Natural killer cell (primary cell): ENCODE measurements at regions not wholly inside any gene's neighbourhood (a gene's known extent, or its start where the extent isn't known, plus 50 kb on each side); places are given as distances from the start of the nearest gene placed in this dataset.

ENCODE experiments used
- ATAC-seq, 3 donors: fragments of 150-1000 bp in 2 of 3; fragments of 200-7000 bp in 1 of 3; cut with Tn5 transposase; 1 replicate in 1 of 3; 2 replicates in 2 of 3; pipeline ENCODE4 v1.10.0; 2021; ENCODE audit warnings: mild to moderate bottlenecking in 2 of 3, moderate library complexity in 2 of 3
- DNase-seq, 2 donors: peaks; one replicate each; pipeline versions ENCODE4 v3.0.0 to v3.0.0-alpha.2; 2013 to 2021; ENCODE audit warnings: mixed read lengths in 1 of 2
- H3K27ac ChIP-seq: one replicate; pipeline ENCODE4 v1.5.1; 2013; ENCODE audit warnings: mild to moderate bottlenecking, low read length
- H3K27me3 ChIP-seq: one replicate; pipeline ENCODE4 v1.6.1; 2013; ENCODE audit warnings: low read length; ENCODE audit not compliant: control insufficient read depth, insufficient read depth
- H3K36me3 ChIP-seq: one replicate; pipeline ENCODE4 v1.6.1; 2013; ENCODE audit warnings: low read length; ENCODE audit not compliant: control insufficient read depth, insufficient read depth
- H3K4me1 ChIP-seq: one replicate; pipeline ENCODE4 v1.6.1; 2013; ENCODE audit warnings: low read length; ENCODE audit not compliant: control insufficient read depth, insufficient read depth
- H3K4me3 ChIP-seq: one replicate; pipeline ENCODE4 v1.5.1; 2013; ENCODE audit warnings: low read length
- H3K9me3 ChIP-seq: one replicate; pipeline ENCODE4 v1.6.1; 2013; ENCODE audit warnings: low read length; ENCODE audit not compliant: control insufficient read depth, insufficient read depth
- H3K27ac Mint-ChIP-seq, 2 donors: one replicate each; pipeline ENCODE4 v1.8.0; 2022; ENCODE audit warnings: mild to moderate bottlenecking in 2 of 2, mixed read lengths in 2 of 2, moderate library complexity in 1 of 2
- H3K27me3 Mint-ChIP-seq, 2 donors: one replicate each; pipeline ENCODE4 v1.8.0; 2022; ENCODE audit warnings: low read depth in 2 of 2, mixed read lengths in 2 of 2
- H3K36me3 Mint-ChIP-seq: one replicate; pipeline ENCODE4 v1.8.0; 2022; ENCODE audit warnings: mixed read lengths
- H3K4me1 Mint-ChIP-seq, 2 donors: one replicate each; pipeline ENCODE4 v1.8.0; 2022; ENCODE audit warnings: mixed read lengths in 2 of 2
- H3K4me3 Mint-ChIP-seq: one replicate; pipeline ENCODE4 v1.8.0; 2022; ENCODE audit warnings: mild to moderate bottlenecking, moderate library complexity, mixed read lengths
- H3K9me3 Mint-ChIP-seq, 2 donors: one replicate each; pipeline ENCODE4 v1.8.0; 2022; ENCODE audit warnings: mixed read lengths in 2 of 2
- CTCF ChIP-seq: fragments of 200-600 bp; IDR thresholded peaks from one replicate; pipeline ENCODE4 v1.8.0; 2022; ENCODE audit warnings: antibody characterized with exemption
- WGBS: methylation state at CpG from one replicate; pipeline ENCODE4 v1.1.7; 2013; ENCODE audit warnings: missing lambda C conversion rate; ENCODE audit not compliant: insufficient coverage; 5-methylcytosine and 5-hydroxymethylcytosine counted together
- intact Hi-C: fragments of 100-400 bp; cut with micrococcal nuclease; formaldehyde crosslinking; loops from one replicate; pipeline ENCODE4 v1.14.2; 2022

GRCh38 chr14:36021591-36022320 lies 154.8 kb downstream of the PTCSC3 start:
- Mint-ChIP-seq H3K36me3 (no peaks in the 10 kb centered on the region), H3K4me1 (no peaks in the 10 kb centered on the region), H3K9me3 (no peaks in the 10 kb centered on the region), H3K27ac (no peak overlapping the region), H3K27me3 (peaks cover 2 to 6% of the 10 kb centered on the region in 2 donors), H3K4me3 (no peak overlapping the region)
- Histone ChIP-seq H3K4me1 (no peaks in the 10 kb centered on the region), H3K27ac (no peak overlapping the region), H3K36me3 (no peaks in the 10 kb centered on the region), H3K9me3 (no peaks in the 10 kb centered on the region), H3K4me3 (no peak overlapping the region), H3K27me3 (no peaks in the 10 kb centered on the region)
- ATAC-seq (no peak), DNase-seq (no peak)
- intact Hi-C loops = no loop called here
- WGBS = 91% methylated on average over 3 of the region's 4 CpGs
- TF ChIP-seq CTCF = no peak

DNA sequence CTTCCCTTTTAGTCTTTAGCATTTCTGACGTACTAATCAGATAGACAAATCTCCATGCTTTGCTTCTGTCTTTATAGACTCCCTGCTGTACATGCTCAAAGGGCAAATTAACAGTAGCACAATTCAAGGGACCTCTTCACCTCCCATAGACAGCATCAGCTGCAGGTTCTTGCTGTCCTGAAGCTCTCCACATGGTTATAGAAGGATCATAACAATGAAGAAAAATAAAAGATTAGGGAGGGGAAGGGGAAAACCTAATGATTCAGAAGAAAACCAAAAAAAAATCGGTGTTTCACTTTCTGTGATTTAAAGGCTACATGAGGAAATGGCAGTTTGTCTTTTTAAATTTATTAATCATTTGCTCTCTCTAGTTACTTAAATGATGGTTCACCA lies 155.5 kb downstream of the PTCSC3 start:
- Mint-ChIP-seq H3K27ac (no peak overlapping the region), H3K27me3 (peaks cover 2 to 6% of the 10 kb centered on the region in 2 donors), H3K4me1 (no peaks in the 10 kb centered on the region), H3K4me3 (no peak overlapping the region), H3K36me3 (no peaks in the 10 kb centered on the region), H3K9me3 (no peaks in the 10 kb centered on the region)
- no peak for TF ChIP-seq CTCF
- ATAC-seq (no peak), DNase-seq (no peak)
- H3K9me3 ChIP-seq = no peaks in the 10 kb centered on the region
- no peak overlapping the region for H3K4me3 ChIP-seq
- H3K27ac ChIP-seq = no peak overlapping the region
- 70% methylated on average over 2 of the region's 2 CpGs for WGBS
- no peaks in the 10 kb centered on the region for H3K36me3 ChIP-seq
- intact Hi-C loops = no loop called here
- no peaks in the 10 kb centered on the region for H3K4me1 ChIP-seq
- no peaks in the 10 kb centered on the region for H3K27me3 ChIP-seq

- intact Hi-C loops = no loop called here
Observed at GRCh38 chr14:36020120-36021029, 156.1 kb downstream of the PTCSC3 start.

More at GRCh38 chr14:36020120-36021029, 156.1 kb downstream of the PTCSC3 start:
- TF ChIP-seq CTCF = no peak
- H3K36me3 ChIP-seq = no peaks in the 10 kb centered on the region
- Mint-ChIP-seq H3K36me3 (no peaks in the 10 kb centered on the region), H3K27ac (no peak overlapping the region), H3K9me3 (no peaks in the 10 kb centered on the region), H3K4me3 (no peak overlapping the region), H3K4me1 (no peaks in the 10 kb centered on the region), H3K27me3 (peaks cover 2 to 6% of the 10 kb centered on the region in 2 donors)
- no peaks in the 10 kb centered on the region for H3K4me1 ChIP-seq
- no peaks in the 10 kb centered on the region for H3K9me3 ChIP-seq
- no peaks in the 10 kb centered on the region for H3K27me3 ChIP-seq
- no peak for DNase-seq
- H3K27ac ChIP-seq = no peak overlapping the region
- H3K4me3 ChIP-seq = no peak overlapping the region
- 84% methylated on average over 6 of the region's 8 CpGs for WGBS
- no peak for ATAC-seq
